Superior temporal gyrus (tissue), 1 donor: ENCODE measurements at regions not wholly inside any gene's neighbourhood (a gene's known extent, or its start where the extent isn't known, plus 50 kb on each side); places are given as distances from the start of the nearest gene placed in this dataset.

ENCODE experiments used
- DNase-seq: peaks from one replicate; pipeline ENCODE4 v3.0.0-alpha.2; 2016; ENCODE audit errors: extremely low spot score

DNA sequence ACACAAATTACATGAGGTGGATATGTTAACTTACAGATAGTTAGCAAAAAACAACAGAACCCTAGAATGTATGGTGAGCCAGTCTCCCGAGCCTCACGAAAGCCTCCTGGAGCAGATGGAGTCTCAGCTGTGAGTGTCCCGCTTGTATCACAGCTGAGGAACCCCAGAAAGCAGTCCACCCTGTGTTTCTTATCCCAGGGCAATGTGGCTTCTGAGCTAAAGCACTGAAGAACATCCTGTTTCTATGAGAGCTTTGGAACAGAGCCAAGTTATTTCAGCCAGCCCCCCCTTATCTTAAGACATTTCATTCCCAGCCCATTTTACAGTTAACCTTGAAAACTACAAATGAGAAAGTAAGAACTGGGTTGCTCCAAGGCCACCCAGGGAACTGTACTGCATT, 1220.9 kb upstream of the CDH6 start:
- DNase-seq = no peak

DNA sequence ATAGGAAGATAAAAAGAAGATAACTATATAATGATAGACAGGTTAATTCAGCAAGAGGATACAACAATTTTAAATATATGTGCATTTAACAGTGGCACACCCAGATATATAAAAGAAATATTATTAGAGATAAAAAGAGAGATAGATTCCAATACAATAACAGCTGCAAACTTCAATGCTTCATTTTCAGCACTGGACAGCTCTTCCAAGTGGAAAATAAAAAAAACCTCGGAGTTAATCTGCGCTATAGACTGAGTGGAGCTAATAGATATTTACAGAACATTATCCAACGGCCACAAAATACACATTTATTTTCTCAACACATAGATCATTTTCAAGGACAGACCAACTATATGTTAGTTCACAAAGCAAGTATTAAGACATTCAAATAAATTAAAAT, 1229.5 kb upstream of the CDH6 start:
- no peak for DNase-seq

DNA sequence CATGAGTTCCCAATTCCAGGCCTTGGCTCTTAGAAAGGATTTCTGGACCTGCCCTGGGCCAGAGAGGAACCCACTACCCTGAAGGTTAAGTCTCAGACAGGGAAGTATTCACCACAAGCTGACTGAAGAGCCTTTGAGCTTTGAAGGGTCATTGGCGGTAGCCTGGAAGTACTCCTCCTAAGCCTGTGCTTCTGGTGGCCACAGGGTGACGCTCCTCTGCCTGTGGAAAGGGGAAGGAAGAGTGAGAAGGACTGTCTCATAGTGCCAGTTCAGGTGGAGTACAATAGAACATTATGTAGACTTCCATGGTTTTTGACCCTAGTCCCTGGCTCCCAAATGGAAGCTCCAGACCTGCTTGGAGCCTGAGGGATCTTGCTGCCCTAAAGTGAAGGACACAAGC, 1233.2 kb upstream of the CDH6 start:
- no peak for DNase-seq

DNA sequence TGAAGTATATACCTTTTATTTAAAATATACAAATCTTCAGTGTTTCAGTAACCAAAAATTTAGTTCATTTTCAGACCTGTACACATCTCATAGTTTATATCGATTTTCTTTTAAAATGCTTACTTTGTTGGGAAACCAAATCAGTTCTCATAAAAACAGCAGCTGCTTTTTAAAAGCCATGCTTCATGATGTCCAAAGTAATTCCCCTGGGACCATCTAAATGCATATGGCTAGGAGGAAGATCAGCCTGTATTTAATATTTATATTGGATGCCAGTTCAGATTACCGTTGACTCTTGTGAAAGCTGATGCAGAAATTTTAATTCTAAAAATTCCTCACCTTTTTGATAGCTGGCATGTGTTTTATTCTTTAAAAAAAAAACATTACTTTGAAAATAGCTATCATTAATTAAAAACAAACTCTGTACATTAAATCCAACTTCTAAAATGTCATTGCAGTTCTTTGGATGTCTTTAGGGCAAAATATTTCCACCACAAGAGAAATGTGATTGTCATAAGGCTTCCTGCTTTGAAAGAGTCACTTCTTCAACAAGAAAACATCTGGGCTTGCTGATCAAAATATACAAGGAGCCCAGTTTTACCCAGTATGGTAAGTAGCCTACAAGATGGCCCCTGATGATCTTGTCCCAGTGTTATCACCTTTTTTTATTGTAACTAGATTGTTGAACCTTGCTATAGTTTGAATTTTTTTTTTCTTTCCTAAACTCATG, 1242.9 kb upstream of the CDH6 start:
- DNase-seq = no peak

DNA sequence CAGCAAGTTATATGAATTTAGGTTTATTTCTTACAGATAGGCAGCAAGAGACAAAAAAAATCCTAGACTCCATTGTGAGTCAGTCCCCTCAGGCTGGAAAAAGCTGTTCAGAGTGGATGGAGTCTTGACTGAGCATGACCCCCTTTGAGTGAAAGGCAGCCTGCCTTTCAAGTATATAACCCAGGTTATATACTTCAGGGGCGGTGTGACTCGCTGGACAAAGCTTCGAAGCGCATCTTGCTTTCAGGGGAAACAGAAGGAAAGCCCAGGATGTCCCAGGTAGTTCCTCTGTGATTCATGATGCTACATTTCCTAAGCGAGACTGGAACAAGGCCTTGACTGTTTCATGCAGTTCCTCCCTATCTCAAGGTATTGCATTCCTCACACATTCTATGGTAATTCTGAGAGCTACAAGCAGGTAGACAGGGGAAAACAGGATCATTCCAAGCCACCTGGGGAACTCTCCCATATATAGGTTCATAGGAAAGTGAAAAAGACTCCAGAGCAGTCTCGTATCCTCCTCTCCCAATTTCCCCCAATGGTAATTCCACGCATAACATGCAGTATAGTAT, 1244.1 kb upstream of the CDH6 start:
- no peak for DNase-seq

DNA sequence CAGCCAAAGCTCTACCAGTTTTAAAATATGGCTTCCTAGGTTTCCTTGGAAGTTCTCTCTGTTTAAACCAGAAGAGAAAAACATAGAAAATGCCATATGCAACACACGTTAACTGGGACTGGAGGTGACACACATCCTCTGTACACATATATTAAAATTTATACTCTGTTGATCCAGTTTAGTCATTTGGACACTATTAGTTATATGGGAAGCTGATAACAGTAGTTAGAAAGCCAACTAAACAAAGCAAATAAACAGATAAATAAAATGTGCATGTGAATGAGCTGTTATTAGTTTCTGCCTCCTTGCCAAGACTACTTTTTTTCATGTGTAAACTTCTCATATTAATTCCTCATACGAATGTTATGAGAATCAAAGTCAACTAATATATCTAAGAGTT, 1249.2 kb upstream of the CDH6 start:
- no peak for DNase-seq

GRCh38 chr5:29942089-29942488, 1251.4 kb upstream of the CDH6 start:
- no peak for DNase-seq

DNA sequence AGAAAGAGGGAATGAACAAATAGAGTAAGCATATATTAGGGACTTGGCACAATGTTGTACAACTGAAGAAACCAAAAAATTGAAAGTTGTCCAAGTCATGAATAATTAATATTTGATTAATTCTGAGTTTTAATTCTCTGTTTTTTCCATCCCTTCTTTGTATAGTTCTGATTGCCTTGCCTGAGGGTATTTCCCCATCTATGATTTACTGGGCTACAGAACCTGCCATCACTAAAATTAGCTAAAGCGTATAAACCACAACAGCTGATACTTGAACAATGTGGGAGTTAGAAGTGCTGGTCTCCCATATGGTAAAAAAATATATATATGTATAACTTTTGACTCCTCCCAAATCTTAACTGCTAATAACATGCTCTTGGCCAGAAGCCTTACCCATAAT, 1253.5 kb upstream of the CDH6 start:
- DNase-seq = no peak

GRCh38 chr5:29935371-29935770, 1258.1 kb upstream of the CDH6 start:
- DNase-seq = no peak

- no peak for DNase-seq
These were observed 1263.2 kb upstream of the CDH6 start for GRCh38 chr5:29930316-29930715.

DNA sequence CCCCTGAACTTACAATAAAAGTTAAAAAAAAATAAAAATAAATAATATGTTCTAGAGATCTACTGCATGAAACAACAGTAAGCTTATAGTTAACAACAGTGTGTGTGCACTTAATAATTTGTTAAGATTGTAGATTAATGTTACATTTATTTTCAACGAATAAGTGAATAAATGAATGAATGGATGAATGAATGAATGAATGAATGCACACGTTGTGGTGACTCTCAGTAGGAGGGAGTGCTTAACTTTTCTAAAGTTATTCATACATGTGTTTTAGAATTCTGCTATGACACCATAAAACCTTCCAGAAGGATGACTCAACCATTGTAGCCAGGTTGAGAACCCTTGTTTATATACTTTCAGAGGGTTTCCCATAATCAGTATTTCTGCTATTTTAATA, 1269.4 kb upstream of the CDH6 start:
- DNase-seq = no peak

GRCh38 chr5:29905626-29906353, 1287.7 kb upstream of the CDH6 start:
- no peak for DNase-seq

DNA sequence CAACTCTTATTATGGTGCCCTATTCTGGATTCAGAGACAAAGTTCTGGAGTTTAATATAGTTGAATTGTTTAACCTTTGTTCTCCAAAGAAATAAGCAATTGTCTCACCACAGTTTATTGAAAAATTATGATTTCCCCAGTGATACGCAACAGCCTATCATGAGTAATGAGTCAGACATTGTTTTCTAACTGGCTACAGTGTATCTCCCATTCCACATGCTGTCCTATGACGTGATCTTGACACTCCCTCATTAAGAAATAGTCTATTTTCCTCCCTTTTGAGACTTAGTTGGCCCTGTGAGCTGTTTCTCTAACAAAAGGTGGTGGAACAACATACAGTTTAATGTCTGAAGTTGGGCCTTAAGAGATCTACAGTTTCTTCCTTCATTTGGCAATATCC, 1290.6 kb upstream of the CDH6 start:
- no peak for DNase-seq

GRCh38 chr5:29899583-29899982, 1293.9 kb upstream of the CDH6 start:
- no peak for DNase-seq

DNA sequence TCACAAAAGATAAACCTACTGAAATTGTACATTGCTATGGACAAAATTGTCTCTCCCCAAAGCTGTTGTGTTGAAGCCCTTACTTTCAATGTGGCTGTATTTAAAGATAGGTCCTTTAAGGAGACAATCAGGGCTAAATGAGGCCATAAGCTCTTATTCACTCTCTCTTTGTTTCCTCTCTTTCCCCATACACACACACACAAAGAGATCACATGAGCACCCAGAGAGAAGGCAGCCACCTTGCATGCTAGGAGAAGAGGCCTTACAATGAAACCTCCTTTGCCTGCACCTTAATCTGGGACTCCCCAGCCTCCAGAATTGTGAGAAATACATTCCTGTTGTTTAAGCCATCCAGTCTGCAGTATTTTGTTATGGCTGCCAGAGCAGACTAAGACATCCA, 1295.6 kb upstream of the CDH6 start:
- DNase-seq = no peak

- DNase-seq = no peak
These were observed 1296.8 kb upstream of the CDH6 start for GRCh38 chr5:29896646-29897045.

DNA sequence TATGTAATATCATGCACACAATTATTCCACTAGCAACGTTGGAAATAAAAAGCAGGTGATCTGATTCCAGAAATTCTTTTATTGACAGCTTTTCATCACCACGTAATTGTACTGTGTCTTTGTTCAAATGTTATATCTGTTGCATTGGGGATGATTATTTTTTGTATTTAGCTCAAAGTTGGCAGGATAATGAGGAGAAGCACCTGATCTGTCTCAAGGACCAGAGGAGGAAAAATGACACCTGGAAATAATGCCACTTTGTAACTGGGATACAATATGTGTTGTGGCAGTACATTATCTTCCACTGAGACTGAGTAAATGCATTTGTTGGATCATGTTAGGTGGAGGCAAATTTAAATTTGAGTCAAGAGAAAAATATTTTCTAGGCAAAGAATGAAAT, 1298.8 kb upstream of the CDH6 start:
- no peak for DNase-seq

DNA sequence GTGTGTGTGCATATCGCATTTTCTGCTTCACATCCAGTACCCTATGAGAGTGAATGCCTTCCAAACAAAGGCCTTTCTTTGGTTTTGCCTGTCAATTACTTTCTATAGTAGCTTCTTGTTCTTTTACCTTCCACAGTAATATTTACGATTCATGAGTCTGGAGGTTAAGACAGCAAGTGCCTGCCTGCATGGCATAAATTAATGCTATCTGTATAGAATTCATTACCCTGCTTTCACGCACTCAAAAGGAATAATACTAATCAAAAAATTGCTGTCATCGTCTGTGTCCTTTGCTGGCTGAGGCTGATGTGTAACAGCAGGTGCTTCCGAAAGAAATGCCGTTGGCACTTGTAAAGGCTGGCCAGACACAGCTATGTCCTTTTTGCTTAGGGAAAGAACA, 1304.4 kb upstream of the CDH6 start:
- no peak for DNase-seq

DNA sequence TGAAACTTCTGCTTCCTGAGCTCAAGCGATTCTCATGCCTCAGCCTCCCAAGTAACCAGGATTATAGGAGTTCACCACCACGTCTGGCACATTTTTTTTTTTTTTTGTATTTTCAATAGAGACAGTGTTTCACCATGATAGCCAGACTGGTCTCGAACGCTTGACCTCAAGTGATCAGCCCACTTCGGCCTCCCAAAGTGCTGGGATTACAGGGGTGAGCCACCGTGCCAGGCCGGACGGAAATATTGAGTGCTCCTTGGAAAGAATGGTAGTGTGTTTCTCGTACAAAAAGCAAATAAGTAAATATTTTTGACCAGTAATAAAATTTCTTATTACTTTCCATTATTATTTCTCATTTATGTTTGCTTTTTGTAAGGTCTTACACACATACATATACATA, 1307.9 kb upstream of the CDH6 start:
- no peak for DNase-seq

- DNase-seq = no peak
These were observed 1311.5 kb upstream of the CDH6 start for GRCh38 chr5:29882036-29882435.

GRCh38 chr5:29879401-29879800, 1314.1 kb upstream of the CDH6 start:
- no peak for DNase-seq

DNA sequence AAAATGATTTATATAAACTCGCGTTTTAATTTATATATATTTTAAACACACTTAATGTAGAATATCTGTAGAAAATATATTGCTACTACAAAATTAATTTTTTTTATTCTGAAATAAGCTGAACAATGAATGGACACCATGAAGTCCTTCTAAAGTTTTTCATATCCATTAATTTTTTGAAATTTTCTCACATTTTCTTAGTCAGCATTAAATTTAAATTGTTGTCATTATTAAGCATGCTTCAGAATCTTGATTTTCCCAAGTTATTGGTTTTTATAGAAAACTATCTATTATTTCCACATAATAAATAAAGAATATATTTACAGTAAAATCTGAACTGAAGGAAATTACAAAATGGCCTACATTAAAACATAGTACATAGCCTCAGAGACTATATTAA, 1314.9 kb upstream of the CDH6 start:
- no peak for DNase-seq

GRCh38 chr5:29867155-29867554, 1326.3 kb upstream of the CDH6 start:
- no peak for DNase-seq
